ENCODE measurements at regions not wholly inside any gene's neighbourhood (a gene's known extent, or its start where the extent isn't known, plus 50 kb on each side); places are given as distances from the start of the nearest gene placed in this dataset.

- no peak for TF ChIP-seq CTCF (IDR thresholded peaks at IDR 0.05)
- no peak for TF ChIP-seq POLR2A (IDR thresholded peaks at IDR 0.05)
Measured at GRCh38 chr19:30284209-30284608, 88.0 kb upstream of the ZNF536 start.

Measured in thyroid gland (tissue), 4 donors.